RWPE1 (cell line): ENCODE measurements at regions not wholly inside any gene's neighbourhood (a gene's known extent, or its start where the extent isn't known, plus 50 kb on each side); places are given as distances from the start of the nearest gene placed in this dataset.

Source experiments
- CTCF ChIA-PET: fragments of 350-600 bp; sonication (Branson Sonifier 250); formaldehyde crosslinking; extraction: SDS; loops from one replicate; lab custom pipeline; 2021; lab: Yijun Ruan, JAX
- POLR2A ChIA-PET: fragments of 400-600 bp; formaldehyde crosslinking; extraction: SDS; loops from one replicate; lab custom pipeline; 2020; ENCODE audit warnings: antibody characterized with exemption; ENCODE audit not compliant: low non-redundant PET; lab: Yijun Ruan, JAX
- DNase-seq: peaks from one replicate; pipeline ENCODE4 v3.0.0; 2012; ENCODE audit warnings: low spot score
- H3K27ac ChIP-seq: fragments of 450-650 bp; 2 replicates; pipeline ENCODE4 v1.5.1; 2017
- TF ChIP-seq, protein P1 (sequence below): fragments of 450-650 bp; conservative IDR thresholded peaks from 2 replicates; pipeline ENCODE4 v1.5.1; 2017; ENCODE audit warnings: low read depth, mild to moderate bottlenecking

GRCh38 chr4:53672873-53673272, 81.6 kb upstream of the LNX1 start:
- TF ChIP-seq, protein P1, sequence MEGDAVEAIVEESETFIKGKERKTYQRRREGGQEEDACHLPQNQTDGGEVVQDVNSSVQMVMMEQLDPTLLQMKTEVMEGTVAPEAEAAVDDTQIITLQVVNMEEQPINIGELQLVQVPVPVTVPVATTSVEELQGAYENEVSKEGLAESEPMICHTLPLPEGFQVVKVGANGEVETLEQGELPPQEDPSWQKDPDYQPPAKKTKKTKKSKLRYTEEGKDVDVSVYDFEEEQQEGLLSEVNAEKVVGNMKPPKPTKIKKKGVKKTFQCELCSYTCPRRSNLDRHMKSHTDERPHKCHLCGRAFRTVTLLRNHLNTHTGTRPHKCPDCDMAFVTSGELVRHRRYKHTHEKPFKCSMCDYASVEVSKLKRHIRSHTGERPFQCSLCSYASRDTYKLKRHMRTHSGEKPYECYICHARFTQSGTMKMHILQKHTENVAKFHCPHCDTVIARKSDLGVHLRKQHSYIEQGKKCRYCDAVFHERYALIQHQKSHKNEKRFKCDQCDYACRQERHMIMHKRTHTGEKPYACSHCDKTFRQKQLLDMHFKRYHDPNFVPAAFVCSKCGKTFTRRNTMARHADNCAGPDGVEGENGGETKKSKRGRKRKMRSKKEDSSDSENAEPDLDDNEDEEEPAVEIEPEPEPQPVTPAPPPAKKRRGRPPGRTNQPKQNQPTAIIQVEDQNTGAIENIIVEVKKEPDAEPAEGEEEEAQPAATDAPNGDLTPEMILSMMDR = no peak
- CTCF ChIA-PET = interaction anchor here (0.8 kb wide), 1 partner anchor 174 kb away, joined by 3 read pairs; no protein-coding TSS in a partner anchor
- POLR2A ChIA-PET = no interaction called here
- DNase-seq = no peak
- no peak overlapping the region for H3K27ac ChIP-seq

DNA sequence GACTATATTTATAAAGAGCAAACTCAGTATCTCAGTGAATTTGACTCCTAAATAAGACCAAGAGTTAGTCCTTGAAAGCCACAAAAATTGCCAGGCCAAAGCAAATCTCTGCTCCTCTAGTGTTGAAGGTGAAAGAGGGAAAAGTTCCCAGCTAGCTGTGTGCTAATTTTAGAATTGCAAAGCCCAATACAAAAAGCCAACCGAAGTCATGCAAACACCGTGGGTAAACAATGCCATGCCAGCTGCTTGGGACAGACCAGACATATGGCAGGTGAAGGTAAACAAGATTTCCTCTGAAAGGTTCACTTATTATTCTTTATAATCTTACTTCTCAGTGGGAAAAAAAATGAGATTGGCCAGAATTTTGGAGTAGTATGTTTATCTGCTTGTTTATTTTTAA, 80.5 kb upstream of the LNX1 start:
- ChIA-PET POLR2A (no interaction called here), CTCF (no interaction called here)
- H3K27ac ChIP-seq = no peak overlapping the region
- TF ChIP-seq, protein P1 = no peak
- no peak for DNase-seq

GRCh38 chr4:53659737-53660136, 68.5 kb upstream of the LNX1 start:
- no peak overlapping the region for H3K27ac ChIP-seq
- TF ChIP-seq, protein P1 = no peak
- CTCF ChIA-PET = no interaction called here
- DNase-seq = no peak
- POLR2A ChIA-PET = no interaction called here

DNA sequence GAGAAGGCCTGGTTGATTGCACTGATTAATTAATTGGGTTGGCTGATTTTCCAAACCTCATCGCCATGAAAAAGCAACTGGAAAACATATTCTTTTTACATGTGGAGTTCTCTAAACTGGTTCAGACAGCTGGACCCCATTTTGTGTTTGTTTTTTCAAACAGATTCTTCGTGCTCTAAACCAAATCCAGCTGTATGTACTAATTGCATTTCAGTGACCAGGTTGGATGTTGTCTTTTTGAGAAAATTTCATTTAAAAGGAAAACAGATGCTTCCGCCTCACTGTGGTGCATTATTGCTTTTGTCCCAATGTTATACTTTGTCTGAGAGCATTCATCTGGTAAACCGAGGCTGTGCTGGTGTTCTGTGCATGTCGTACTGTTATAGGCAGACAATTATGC, 67.8 kb upstream of the LNX1 start:
- TF ChIP-seq, protein P1 = no peak
- no peak for DNase-seq
- CTCF ChIA-PET = no interaction called here
- POLR2A ChIA-PET = no interaction called here
- no peak overlapping the region for H3K27ac ChIP-seq

DNA sequence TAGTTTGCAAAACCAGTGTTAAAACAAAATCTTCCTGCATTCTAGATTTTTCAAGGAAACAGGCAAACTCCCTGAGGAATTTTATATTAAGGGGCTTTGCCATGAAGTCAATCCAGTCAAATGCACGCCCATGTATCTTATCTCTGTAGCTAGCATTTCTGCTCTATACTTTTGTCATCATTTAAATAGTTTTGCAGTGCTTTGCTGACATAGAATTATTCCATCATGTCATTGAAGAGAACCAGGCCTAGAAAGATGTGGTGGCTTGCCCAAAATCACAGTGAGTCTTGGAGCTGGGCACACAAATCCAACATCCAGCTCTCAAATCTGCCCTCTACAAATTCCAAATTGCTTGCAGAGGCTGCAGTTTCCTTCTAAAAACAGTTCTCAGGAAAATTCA, 66.7 kb upstream of the LNX1 start:
- CTCF ChIA-PET = no interaction called here
- POLR2A ChIA-PET = no interaction called here
- H3K27ac ChIP-seq = no peak overlapping the region
- TF ChIP-seq, protein P1 = no peak
- no peak for DNase-seq

DNA sequence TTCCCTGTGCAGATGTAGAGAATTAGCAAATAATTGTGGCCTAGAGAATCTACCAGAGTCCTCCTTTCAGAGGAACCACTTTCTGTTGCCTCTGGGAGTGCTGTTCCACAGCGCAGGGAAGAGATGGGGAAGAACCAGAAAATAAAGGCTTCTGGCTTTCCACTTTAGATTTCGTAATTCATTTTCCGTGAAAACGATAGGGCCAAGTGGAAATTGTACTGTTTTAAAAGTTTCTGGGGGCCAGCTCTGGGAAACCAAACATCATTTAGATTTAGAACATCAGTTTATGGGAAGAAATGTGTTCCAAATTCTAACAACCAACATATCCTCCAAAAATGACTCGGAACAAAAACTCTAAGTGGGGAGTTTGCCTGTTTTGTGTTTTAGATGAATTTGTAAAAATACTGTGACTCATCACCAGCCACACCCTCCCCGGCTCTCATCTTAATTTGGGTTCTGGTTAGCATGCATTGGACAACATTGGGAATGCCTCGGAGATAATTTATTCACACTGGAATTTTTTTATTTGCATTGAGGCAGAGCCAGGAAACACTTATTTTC, 65.2 kb upstream of the LNX1 start:
- TF ChIP-seq, protein P1 = no peak
- no peak overlapping the region for H3K27ac ChIP-seq
- CTCF ChIA-PET = no interaction called here
- POLR2A ChIA-PET = no interaction called here
- DNase-seq = no peak
